HFF-Myc (cell line): ENCODE measurements at regions not wholly inside any gene's neighbourhood (a gene's known extent, or its start where the extent isn't known, plus 50 kb on each side); places are given as distances from the start of the nearest gene placed in this dataset.
A peak's percentile ranks its signal among the peaks of the same experiment; 100 is the strongest.

ENCODE experiments used
- DNase-seq: peaks from one replicate; pipeline ENCODE4 v3.0.0-alpha.2; 2011; ENCODE audit warnings: low read depth; ENCODE audit errors: extremely low read depth
- H3K4me3 ChIP-seq: replicated peaks from 2 replicates; pipeline ENCODE4 v1.5.1; 2011; ENCODE audit warnings: low read depth, mild to moderate bottlenecking, control low read depth, low read length
- CTCF ChIP-seq: IDR thresholded peaks from 2 replicates; pipeline ENCODE4 v1.5.1; 2012; ENCODE audit warnings: mild to moderate bottlenecking, low read depth, low read length, control low read depth; ENCODE audit errors: missing control alignments

GRCh38 chr18:25817546-25818237, 272.7 kb downstream of the SS18 start:
- no peak for DNase-seq
- no peak for TF ChIP-seq CTCF
- H3K4me3 ChIP-seq = no peak overlapping the region

GRCh38 chr18:25815659-25816058, 274.8 kb downstream of the SS18 start:
- peak; percentile 84 for DNase-seq
- H3K4me3 ChIP-seq = no peak overlapping the region
- no peak for TF ChIP-seq CTCF

- no peak for TF ChIP-seq CTCF
- no peak overlapping the region for H3K4me3 ChIP-seq
- peak; percentile 40 for DNase-seq
Observed at GRCh38 chr18:25814841-25815458, 275.5 kb downstream of the SS18 start.

- H3K4me3 ChIP-seq = no peak overlapping the region
- no peak for DNase-seq
- no peak for TF ChIP-seq CTCF
Observed at GRCh38 chr18:25813110-25813509, 277.3 kb downstream of the SS18 start.

GRCh38 chr18:25810736-25811135, 279.7 kb downstream of the SS18 start:
- no peak for DNase-seq
- H3K4me3 ChIP-seq = no peak overlapping the region
- no peak for TF ChIP-seq CTCF

GRCh38 chr18:25805939-25806338, 284.5 kb downstream of the SS18 start:
- TF ChIP-seq CTCF = no peak
- DNase-seq = no peak
- H3K4me3 ChIP-seq = no peak overlapping the region
